ENCODE measurements at regions not wholly inside any gene's neighbourhood (a gene's known extent, or its start where the extent isn't known, plus 50 kb on each side); places are given as distances from the start of the nearest gene placed in this dataset.
"Not testable (repeated sequence)": the region's sequence is repeated elsewhere in the genome, so short reads cannot be mapped to it uniquely, and the experiment has no call there.

DNA sequence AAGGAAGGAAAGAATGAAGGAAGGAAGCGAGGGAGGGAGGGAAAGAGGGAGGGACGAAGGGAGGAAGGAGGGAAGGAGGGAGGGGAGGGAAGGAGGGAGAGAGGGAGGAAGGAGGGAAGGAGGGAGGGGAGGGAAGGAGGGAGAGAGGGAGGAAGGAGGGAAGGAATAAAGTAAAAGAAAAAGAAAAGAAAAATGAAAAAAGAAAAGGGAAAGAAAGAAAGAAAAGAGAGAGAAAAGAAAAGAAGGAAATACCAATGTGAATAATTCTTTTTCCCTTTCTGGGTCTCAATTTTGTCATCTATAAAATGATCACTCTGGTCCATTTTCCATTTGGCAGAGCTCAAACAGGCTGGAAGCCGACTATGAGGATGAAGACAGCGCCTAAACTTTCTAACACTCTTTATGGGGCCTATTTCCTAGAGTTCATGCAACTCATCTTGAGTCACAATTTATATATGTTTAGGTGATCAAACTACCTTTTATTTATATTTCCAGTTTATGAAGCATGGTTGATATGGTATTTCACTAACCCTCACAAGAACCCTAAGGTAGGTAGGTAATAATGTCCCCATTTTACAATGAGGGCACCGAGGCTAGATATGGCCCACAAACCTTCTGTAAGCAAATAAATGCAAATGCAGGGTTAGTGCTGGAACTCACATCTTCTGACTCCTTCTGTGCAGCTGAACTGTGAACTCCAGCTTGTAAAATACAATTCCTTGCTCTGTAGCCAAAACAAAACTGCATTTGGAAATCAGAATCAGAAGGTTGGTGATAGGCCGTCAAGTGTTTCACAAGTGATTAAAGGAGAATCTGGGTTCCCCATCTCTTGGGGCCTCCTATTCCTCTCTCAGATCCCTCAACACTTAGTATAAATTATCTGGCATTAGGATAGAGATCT is 434.3 kb downstream of the ETS1 start:
- no peak for DNase-seq

DNA sequence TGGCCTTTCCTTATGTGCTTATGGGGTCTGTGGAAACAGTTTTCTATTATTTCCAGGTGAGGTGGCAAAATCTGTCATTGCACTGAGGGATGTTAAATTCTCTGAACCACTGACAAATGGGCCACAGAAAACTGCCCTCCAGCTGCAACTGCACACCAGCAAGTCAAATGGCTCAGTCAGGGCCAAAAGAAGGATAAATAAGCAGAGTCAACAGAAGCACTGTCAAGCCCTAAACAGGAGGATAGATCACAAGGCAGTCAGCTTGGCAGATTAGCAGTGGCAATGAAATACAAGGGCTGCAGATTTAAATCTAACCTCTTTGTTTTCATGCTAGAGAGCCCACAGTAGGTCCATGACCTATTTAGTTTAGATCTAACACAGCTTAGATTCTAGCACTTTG is 435.6 kb downstream of the ETS1 start:
- no peak for DNase-seq

DNA sequence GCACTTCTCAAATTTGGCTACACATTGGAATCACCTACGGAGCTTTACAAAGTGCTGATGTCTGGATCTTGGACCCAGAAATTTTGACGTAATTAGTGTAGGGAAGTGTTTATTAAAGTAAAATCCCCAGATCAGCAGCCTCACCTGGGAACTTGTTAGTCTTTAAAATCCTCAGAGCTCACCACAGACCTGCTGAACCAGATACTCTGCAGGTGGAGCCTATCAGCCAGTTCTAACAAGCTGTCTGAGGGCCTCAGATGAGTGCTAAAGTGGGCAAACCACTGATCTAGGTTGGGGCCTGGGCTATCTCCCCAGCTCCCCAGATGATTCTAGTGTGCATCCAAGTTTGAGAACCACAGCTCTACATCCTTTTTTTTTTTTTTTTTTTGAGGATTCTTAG is 436.0 kb downstream of the ETS1 start:
- no peak for DNase-seq

DNA sequence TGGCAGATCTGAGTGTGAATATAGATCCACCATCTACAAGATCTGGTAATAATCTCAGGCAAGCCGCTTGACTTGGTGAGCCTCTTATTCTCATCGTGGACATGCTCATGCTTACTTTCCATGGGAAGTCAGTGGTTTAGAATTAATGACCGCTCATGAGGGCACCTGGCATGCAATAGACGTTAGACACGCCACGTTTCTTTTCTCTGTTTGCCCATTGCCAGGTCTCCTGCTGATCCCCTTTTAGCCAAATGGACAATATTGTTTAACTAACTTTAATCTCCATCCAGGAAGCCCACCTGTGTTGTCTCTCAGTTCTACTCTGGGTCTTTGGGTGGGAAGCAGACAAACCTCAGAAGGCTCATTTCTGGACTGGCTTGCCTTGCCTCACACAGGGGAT is 439.1 kb downstream of the ETS1 start:
- peak in 1 of 3 experiments; percentile 62 for DNase-seq

DNA sequence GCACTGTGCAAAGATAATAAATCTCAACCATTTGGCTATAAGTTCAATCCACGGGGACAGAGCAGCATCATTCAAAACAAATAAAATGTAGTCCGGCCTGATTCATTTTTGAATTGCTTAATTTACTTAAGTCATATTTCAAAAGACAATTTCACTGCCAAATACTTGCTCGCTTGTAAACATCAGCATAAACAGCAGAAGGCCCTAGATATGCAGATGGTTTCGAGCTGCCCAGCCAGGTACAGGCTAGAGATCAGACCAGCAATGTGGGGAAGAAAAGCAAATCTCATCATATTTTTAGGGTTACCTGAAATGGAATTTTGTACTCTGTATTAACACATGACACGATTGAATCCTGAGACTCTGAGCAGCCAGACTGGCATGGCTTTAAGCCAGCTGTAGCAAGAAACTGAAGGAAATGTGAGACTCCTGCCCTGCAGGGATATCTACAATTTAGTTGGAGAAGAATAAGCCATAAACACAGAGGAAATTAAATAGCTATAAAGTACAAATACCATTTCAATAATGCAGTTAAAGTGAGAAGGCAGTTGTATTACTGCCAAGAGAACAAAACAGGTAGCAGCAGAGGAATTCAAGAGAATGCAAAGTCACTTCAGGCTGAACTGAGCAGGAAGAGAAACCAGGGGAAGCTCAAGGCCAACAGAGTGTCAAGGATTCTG is 440.3 kb downstream of the ETS1 start:
- DNase-seq = peak in 1 of 3 experiments; percentile 49

DNA sequence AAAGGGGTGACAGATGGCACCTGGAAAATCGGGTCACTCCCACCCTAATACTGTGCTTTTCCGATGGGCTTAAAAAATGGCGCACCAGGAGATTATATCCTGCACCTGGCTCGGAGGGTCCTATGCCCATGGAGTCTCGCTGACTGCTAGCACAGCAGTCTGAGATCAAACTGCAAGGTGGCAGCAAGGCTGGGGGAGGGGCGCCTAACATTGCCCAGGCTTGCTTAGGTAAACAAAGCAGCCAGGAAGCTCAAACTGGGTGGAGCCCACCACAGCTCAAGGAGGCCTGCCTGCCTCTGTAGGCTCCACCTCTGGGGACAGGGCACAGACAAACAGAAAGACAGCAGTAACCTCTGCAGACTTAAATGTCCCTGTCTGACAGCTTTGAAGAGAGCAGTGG is 447.1 kb downstream of the ETS1 start:
- DNase-seq = not testable (repeated sequence)

DNA sequence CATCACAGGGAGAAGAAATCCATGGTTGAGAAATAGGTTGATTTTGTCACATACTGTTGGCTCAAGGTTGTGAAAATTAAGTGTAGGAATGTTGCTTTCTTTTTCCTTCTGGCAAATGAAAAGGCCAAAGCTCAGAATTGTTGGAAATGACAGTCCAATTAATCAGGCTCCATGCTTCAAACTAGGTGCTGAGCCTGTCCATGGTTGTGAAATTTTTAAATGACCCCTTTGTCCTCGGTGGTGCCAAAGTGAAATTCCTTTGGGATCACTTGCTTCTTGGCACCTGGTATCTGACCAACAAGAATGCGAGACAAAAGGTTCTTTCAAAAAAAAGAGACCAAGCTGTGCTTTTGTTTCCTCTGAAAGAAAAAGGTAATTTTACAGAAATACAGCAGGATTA is 451.9 kb downstream of the ETS1 start:
- DNase-seq = no peak

DNA sequence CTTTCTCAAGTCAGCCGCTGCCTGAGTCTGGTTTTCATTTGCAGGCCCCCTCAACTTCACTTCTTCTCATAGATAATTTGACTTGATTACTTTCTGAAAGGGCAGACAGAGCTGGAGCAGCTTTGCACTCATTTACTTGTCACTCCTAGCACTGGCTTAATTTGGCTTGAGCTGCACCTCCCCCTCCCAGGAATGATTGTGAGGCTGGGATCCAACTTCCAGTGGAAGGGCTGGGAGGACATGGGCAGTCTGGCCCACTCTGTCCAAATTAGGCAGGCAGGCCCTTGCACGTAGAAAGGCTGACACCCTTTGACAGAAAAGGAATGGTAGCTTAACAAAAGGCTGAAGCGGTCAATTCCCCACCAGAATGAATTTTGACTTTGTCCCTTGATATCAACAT is 453.9 kb downstream of the ETS1 start:
- no peak for DNase-seq

DNA sequence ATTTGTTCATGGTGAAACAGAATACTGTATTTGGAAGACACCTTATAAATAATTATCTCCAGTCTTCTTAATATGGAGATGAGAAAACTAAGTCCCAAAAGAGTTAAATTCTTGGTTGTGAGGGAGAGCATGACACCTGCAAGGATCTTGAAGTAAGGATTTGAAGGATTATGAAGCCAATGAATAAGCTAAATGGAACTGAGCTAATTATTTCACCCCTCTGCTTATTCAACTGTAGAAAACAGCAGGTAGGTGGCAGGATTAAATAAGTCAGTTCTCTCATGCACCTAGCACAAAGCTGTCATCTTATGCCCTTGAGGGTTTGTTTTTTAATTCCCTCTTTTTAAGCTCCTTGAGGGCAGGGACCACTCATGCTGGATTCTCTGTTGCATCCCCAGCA is 457.3 kb downstream of the ETS1 start:
- DNase-seq = no peak

DNA sequence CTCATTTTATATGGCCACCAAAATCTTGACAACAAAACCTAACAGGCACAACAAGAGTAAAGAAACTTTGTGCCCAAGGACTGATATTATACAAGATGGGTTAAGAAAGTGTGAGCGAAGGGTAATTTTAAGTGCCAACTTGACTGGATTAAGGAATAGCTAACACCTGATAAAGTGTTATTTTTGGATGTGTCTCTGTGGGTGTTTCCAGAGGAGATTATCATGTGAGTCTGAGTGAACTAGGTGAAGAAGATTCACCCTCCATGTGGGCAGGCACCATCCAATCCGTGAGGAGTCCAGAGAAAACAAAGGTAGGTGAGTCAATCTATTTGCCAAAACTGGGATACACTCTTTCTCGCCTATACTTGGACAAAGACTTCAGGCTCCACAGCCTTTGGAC is 461.6 kb downstream of the ETS1 start:
- DNase-seq = no peak

DNA sequence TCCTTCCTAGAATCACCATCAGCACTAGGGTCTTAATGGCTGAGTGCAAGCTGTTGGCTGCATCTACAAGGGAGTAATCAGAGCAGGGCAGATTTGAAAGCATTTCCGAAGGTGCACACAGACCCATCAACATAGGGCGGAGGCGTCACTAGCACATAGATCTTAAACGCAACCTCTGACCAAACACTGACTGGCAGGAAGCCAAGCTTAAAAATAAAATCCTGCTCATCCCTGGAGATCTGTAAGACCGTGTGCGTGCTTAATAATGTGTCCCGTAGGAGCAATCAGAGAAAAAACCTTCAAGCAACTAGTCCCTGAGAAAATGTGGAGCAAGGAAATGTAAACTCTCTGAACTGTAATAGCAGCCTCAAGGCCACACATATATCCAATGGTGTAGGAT is 470.5 kb downstream of the ETS1 start:
- DNase-seq = peak in 2 of 3 experiments; percentile 19 to 54

DNA sequence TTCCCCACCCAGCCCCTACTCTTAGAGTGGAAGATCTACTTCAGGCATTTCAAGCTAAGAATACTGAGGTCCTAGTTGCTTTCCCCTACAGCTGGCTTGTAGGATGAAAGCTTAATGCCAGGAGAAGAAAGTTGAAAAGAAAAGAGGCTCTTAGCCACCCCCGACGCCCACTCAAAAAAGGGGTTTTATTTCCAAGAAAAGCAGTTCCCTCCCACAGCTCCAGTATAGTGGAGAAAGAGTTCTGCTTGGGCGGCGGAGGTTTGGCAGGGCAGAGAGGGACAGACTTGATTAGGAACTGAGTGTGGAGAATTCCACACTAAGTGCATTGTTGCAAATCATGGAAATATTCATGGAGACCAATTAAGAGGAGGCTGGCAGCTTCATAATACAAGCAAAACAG is 470.9 kb downstream of the ETS1 start:
- DNase-seq = no peak

DNA sequence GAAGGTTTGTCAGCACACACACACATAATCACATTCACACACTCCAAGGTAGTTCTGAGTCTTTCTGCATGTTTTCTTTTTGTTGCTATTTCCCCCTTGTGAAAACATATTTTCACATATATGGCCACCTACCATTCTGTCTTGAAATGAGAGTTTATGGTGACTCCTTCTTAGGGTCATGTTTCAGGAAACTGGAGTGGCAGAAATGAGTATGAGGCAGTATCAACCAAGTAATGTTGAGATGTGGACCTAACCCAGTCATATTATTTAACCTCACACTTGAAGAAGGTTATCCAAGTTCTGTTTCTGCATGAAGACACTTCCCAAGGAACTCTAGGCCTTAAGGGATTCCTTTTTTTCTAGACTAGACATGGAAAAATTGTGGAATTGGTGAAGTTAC is 481.4 kb downstream of the ETS1 start:
- DNase-seq = no peak

DNA sequence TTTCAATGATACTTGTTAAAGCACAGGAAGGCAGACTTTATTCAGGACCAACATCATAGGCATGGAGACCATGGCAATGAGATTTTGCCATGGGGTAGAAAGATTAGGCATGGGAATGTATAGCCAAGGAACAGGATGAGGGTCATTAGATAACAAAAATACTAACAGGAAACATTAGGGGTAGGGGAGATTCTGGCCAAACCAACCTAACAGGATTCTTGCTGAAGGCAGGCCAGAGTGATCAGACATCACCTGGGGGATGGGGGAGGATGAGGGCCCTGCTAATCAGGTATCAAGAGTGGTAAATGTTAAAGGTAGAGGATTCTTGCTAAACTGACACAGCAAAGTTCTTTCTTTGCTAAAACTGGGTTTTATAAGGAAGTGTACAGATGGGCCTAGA is 481.8 kb downstream of the ETS1 start:
- no peak for DNase-seq

DNA sequence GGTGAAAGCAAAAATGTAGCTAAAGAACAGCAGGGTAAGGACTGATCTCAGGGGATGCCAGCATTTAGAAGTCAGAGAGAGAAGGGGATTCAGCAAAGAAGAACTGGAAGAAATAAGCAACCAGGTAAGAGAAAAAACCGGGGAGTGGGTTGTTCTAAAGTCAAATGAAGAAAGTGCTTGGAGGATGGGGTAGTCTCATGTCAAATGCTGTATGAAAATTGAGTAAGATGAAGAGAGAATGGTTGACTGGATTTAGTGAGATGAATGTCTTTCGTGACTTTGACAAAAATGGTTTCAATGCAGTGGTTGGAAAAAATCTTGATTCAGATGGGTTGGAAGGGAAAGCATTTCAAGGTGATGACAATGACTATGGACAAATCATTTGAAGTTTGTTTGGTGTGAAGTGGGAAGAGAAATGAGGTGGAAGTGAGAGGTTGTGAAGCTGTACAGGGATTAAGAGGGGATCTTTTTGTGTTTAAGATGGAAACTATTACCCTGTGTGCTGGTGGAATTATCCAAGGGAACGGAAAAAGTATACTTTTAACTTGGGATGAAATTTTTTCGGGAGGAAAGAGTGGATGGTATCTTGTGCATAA is 484.0 kb downstream of the ETS1 start:
- no peak for DNase-seq

DNA sequence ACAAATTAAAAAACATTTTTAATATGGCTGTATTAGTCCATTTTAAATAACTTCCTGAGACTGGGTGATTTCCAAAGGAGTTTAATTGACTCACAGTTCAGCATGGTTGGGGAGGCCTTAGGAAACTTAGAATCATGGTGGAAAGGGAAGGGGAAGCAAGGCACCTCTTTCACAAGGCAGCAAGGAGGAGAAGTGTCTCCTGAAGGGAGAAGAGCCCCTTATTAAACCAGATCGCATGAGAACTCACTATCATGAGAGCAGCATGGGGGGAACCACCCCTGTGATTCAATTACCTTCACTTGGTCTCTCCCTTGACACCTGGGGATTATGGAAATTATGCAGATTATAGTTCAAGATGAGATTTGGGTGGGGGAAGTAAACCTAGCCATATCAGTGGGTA is 488.6 kb downstream of the ETS1 start:
- no peak for DNase-seq

DNA sequence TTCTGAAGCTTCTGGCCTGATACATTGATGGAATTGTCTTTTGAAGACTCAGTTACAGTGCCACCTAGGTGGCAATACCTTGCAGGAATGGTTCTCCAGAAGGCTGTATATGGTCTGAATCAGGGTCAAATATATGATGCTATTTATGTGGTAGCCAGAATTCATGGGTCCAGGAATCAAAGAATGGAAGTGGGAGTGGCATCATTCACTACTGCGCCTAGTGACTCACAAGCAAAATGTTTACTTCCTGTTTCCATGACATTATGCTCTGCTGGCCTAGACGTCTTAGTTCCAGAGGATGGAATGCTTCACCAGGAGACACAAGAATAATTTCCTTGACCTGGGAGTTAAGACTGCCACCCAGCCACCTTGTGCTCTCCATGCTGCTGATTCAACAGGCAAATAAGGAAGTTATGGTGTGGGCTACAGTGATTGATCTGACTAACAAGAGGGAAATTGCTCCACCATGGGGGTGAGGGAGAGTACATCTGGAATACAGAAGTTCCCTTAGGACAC is 491.8 kb downstream of the ETS1 start:
- DNase-seq = no peak

DNA sequence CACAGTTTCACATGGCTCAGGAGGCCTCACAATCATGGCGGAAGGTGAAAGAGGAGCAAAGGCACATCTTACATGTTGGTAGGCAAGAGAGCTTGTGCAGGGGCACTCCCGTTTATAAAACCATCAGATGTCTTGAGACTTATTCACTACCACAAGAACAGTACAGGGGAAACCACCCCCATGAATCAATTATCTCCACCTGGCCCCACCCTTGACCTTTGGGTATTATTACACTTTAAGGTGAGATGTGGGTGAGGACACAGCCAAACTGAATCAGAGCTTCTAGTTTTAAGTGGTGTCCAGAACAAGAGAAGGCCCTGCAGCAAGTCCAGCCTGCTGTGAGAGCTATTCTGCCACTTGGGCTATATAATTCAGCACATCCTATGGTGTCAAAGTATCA is 493.7 kb downstream of the ETS1 start:
- DNase-seq = no peak

DNA sequence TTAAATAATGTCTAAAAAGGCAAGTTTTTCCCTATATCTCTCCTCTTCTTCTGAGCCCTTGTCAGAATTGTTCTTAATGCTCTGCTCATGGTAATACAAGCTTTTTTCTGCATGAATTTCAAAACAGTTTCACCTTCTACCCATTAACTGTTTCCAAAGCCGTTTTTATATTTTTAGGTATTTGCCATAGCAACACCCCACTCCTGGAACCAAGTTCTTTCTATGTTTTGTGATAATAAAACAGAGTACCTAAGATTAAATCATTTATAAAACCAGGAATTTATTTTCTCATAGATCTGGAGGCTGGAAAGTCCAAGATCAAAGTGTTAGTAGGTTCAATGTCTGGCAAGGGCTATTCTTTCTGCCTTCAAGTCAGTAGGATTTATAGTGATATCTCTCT is 497.4 kb downstream of the ETS1 start:
- no peak for DNase-seq

DNA sequence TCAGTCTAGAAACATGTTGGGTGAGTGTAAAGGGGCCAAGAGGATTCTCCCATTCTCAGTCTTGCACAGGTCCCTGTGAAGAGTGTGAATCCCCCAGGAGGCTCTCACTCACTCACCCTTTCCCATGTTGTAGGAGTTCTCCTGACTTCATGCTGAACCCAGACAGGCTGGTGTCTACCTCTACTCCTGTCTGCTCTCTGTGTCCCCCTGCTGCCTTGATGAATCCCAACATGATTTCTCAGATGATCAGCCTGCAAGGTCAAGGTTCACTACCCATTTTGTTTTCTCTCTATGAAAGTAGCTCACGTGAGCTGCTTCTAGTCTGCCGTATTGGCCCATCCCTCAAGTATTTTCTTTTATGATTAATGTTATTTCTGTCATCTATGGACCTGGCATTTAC is 500.6 kb downstream of the ETS1 start:
- no peak for DNase-seq

DNA sequence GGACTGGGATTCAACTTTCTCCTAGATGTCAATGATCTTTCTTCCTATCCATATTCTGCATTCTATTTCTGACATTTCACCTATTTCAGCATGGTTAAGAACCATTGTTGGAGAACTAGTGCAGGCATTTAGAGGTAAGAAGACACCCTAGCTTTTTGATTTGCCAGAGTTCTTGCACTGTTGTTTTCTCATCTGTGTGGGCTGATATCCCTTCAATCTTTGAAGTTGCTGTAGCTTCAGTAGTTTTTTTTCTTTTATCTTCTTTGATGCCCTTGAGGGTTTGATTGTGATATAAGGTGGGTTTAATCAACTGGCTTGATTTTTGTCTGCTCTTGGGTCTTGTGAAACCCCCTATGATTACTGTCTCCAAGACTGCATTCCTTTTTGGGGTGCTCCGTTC is 502.1 kb downstream of the ETS1 start:
- no peak for DNase-seq

DNA sequence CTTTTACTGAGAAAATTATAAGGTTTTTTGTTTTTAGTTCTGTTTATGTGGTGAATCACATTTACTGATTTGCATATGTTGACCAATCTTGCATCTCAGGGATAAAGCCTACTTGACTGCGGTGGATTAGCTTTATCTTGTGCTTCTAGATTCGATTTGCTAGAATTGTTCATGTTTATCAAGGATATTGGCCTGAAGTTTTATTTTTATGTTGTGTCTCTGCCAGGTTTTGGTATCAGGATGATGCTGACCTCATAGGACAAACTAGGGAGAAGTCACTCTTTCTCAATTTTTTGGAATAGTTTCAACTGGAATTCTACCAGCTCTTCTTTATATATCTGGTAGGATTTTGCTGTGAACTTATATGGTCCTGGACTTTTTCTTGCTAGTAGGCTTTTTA is 504.8 kb downstream of the ETS1 start:
- DNase-seq = no peak

DNA sequence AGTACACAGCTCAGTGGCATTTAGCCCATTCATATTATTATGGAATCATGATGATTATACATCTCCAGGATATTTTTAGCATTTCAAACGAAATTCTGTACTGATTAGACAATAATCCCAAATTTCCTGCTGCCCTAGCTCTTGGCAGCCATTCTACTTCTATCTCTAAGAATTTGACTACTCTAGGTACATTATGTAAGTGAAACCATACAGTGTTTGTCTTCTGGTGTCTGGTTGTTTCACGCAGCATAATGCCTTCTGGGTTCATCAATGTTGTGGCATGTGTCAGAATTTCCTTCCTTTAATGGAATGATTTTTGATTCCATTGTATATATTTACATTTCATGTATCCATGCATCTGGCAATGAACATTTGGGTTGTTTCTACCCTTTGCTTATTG is 517.7 kb downstream of the ETS1 start:
- no peak for DNase-seq

DNA sequence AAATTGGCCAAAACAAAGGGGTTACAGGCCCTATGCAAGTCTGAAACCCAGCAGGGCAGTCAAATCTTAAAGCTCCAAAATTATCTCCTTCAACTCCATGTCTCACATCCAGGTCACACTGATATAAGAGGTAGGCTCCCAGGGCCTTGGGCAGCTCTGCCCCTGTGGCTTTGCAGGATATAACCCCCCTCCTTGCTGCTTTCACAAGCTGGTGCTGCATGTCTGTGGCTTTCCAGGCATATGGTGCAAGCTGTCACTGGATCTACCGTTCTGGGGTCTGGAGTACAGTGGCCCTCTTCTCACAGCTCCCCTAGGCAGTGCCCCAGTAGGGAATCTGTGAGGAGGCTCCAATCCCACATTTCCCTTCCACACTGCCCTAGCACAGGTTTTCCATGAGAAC is 519.6 kb downstream of the ETS1 start:
- DNase-seq = no peak
